ENCODE measurements at regions not wholly inside any gene's neighbourhood (a gene's known extent, or its start where the extent isn't known, plus 50 kb on each side); places are given as distances from the start of the nearest gene placed in this dataset.

GRCh38 chr3:124526601-124527000, 203.7 kb upstream of the UMPS start:
- no peak overlapping the region for H3K4me3 ChIP-seq (ENCODE audit: low read length)
- DNase-seq (ENCODE audit: low read depth), result no peak
- TF ChIP-seq CTCF (conservative IDR thresholded peaks at IDR 0.05; ENCODE audit: low read length), result peak; percentile 6; the same call in 1 of the 2 replicates

- no peak for TF ChIP-seq CTCF (conservative IDR thresholded peaks at IDR 0.05; ENCODE audit: low read length)
- peak; percentile 42 for DNase-seq (ENCODE audit: low read depth)
- no peak overlapping the region for H3K4me3 ChIP-seq (ENCODE audit: low read length)
These were observed 200.3 kb upstream of the UMPS start for GRCh38 chr3:124529826-124530571.

GRCh38 chr3:124530916-124531315, 199.3 kb upstream of the UMPS start:
- no peak overlapping the region for H3K4me3 ChIP-seq (ENCODE audit: low read length)
- no peak for TF ChIP-seq CTCF (conservative IDR thresholded peaks at IDR 0.05; ENCODE audit: low read length)
- DNase-seq (ENCODE audit: low read depth), result no peak

GRCh38 chr3:124532071-124532470, 198.2 kb upstream of the UMPS start:
- peak; percentile 46 for DNase-seq (ENCODE audit: low read depth)
- no peak for TF ChIP-seq CTCF (conservative IDR thresholded peaks at IDR 0.05; ENCODE audit: low read length)
- H3K4me3 ChIP-seq (ENCODE audit: low read length), result no peak overlapping the region

- TF ChIP-seq CTCF (conservative IDR thresholded peaks at IDR 0.05; ENCODE audit: low read length), result no peak
- H3K4me3 ChIP-seq (ENCODE audit: low read length), result no peak overlapping the region
- DNase-seq (ENCODE audit: low read depth), result no peak
These were observed 194.9 kb upstream of the UMPS start for GRCh38 chr3:124535306-124535705.

- DNase-seq (ENCODE audit: low read depth), result no peak
- H3K4me3 ChIP-seq (ENCODE audit: low read length), result no peak overlapping the region
- no peak for TF ChIP-seq CTCF (conservative IDR thresholded peaks at IDR 0.05; ENCODE audit: low read length)
These were observed 189.6 kb upstream of the UMPS start for GRCh38 chr3:124540550-124541211.
